ENCODE measurements at regions not wholly inside any gene's neighbourhood (a gene's known extent, or its start where the extent isn't known, plus 50 kb on each side); places are given as distances from the start of the nearest gene placed in this dataset.
"Not testable (repeated sequence)": the region's sequence is repeated elsewhere in the genome, so short reads cannot be mapped to it uniquely, and the experiment has no call there.

- not testable (repeated sequence) for DNase-seq
Measured at GRCh38 chr20:29566901-29567635, 1690.4 kb upstream of the DEFB115 start.

DNA sequence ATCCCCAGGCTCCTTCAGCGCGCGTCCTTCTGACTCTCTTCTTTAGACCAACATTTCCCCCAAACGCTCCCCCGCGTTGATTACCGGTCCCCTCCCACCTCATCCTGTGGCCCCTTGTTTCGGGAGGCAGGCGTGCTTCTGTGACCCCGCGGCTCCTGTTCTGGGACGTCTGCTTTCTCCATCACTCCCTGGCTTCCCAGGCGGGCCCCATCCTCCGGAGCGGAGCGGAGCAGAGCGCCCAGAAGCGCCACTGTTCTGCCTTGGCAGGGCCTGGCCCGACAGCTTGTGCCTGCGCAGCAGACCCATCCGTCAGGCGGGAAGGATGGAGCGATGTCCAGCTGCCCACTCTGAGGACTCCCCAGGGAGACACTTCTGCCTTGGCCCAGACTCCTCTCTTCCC, 1689.8 kb upstream of the DEFB115 start:
- not testable (repeated sequence) for DNase-seq

DNA sequence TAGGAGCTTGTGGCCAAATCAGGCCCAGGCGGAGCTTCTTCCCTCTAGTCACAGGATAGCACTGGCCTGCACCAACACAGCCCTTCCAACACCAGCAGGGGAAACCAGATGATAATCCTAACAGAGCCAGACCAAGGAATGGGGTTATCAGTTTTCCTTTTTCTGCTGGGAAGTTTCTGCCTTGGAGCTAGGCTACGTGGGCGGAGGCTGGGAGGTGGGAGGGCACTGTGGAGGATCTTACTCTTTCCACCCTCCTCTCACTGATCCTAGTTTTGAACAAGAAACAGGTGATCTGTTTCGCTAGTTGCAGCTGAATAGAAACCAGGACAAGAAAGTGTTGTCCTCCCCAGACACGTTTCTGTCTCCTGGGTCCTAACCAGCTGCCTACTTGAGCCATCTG, 1687.3 kb upstream of the DEFB115 start:
- not testable (repeated sequence) for DNase-seq

- not testable (repeated sequence) for DNase-seq
Measured at GRCh38 chr20:29589530-29589929, 1667.9 kb upstream of the DEFB115 start.

- not testable (repeated sequence) for DNase-seq
Measured at GRCh38 chr20:29604163-29604562, 1653.3 kb upstream of the DEFB115 start.

GRCh38 chr20:29606171-29606570, 1651.3 kb upstream of the DEFB115 start:
- DNase-seq: not testable (repeated sequence)

GRCh38 chr20:29629395-29629794, 1628.1 kb upstream of the DEFB115 start:
- not testable (repeated sequence) for DNase-seq
